Liver (tissue), 3 donors: ENCODE measurements at regions not wholly inside any gene's neighbourhood (a gene's known extent, or its start where the extent isn't known, plus 50 kb on each side); places are given as distances from the start of the nearest gene placed in this dataset.

Experiments
- CTCF ChIP-seq: fragments of 150-350 bp; IDR thresholded peaks from 2 replicates; pipeline ENCODE4 v1.5.1; 2017; ENCODE audit warnings: improper control_type of control experiment, low read depth, low read length; ENCODE audit not compliant: missing input control
- GABPA ChIP-seq, 2 donors: IDR thresholded peaks in 1 of 2; conservative IDR thresholded peaks in 1 of 2; 2 replicates each; pipeline ENCODE4 v1.6.1; 2016; ENCODE audit warnings: antibody characterized with exemption in 2 of 2, mild to moderate bottlenecking in 1 of 2, moderate library complexity in 1 of 2
- RAD21 ChIP-seq, 2 donors: IDR thresholded peaks; 2 replicates each; pipeline ENCODE4 v1.6.1; 2016; ENCODE audit warnings: antibody characterized with exemption in 2 of 2, mild to moderate bottlenecking in 2 of 2
- YY1 ChIP-seq: IDR thresholded peaks from 2 replicates; pipeline ENCODE4 v1.6.1; 2016; ENCODE audit warnings: antibody characterized with exemption, mild to moderate bottlenecking
- donor health status: healthy.
- donor health status: healthy.

- TF ChIP-seq RAD21 (IDR thresholded peaks at IDR 0.05) (no peak), GABPA (IDR thresholded peaks at IDR 0.05 in 1 of 2, conservative IDR thresholded peaks at IDR 0.05 in 1 of 2) (no peak), CTCF (no peak), YY1 (no peak)
Observed at GRCh38 chr9:91055845-91056244, 254.2 kb downstream of the SYK start.
